Left lobe of liver (tissue), 2 donors: ENCODE measurements at regions not wholly inside any gene's neighbourhood (a gene's known extent, or its start where the extent isn't known, plus 50 kb on each side); places are given as distances from the start of the nearest gene placed in this dataset.

Source experiments
- ATAC-seq: fragments of 200-7000 bp; cut with Tn5 transposase; one replicate; pipeline ENCODE4 v1.9.1; 2020; ENCODE audit warnings: mild to moderate bottlenecking, moderate library complexity
- DNase-seq: peaks from one replicate; pipeline ENCODE4 v3.0.0-alpha.2; 2020; ENCODE audit warnings: low spot score
- donor health status: DM: no; HTN: no; CAD: no; lungs with moderate emphysema.
- donor health status: DM: no; HTN: yes; CAD: no.

DNA sequence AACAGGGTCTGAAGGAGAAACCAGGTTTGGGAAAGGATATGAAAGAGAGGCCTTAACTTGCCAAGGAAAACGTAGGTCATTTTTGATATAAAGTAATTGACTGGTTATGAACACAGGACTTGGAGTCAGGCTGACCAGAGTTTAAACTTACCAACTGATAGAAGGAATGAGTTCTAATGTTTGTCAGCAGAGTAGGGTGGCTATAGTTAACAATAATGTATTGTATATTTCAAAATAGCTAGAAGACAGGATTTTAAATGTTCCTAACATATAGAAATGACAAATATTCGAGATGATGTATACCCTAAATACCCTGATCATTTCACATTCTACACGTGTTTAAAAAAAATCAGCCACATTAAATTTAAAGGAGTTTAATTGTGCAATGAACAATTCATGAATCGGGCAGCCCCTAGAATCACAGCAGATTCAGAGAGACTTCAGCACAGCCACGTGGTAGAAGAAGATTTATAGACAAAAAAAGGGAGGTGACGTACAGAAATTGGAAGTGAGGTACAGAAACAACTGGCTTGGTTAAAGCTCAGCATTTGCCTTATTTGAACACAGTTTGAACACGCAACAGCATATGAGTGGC is 52.5 kb upstream of the PLEKHG7 start:
- no peak for ATAC-seq
- DNase-seq: no peak

DNA sequence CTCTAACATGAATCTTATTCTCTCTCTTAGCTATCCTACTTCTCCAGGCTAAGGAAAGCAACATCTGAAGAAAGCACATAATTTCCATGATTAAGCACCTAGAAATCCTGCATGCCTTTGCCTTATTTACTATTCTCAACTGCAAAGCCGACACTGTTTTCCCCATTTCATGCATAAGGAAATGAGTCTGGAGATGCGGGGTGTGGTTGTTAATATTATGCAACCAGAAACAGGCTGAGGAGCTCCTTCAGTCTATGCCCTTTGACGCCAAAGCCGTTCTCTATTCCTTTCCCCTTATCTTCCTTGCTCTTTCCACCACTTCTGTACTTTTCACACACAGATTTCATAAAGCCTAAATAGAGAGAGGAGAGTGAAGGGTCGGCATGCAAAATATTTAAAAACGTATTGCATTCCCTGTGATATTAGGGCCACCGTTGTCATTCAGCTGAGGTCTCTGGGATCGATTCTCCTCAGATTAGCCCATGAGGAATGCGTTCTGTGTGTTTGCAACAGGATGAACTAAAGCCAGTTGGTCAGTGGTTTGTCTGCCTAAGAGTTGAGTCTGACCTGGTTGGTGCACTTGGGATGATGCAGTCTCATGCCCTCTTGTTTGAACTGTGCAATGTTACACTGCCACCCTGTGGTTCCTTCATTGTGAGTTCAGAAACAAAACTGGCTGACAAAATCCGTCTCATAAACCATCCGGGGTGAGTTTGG is 53.1 kb upstream of the PLEKHG7 start:
- DNase-seq (peak; percentile 56), ATAC-seq (peak; percentile 100)

GRCh38 chr12:92648242-92649031 is 54.4 kb upstream of the PLEKHG7 start:
- no peak for ATAC-seq
- DNase-seq: no peak

DNA sequence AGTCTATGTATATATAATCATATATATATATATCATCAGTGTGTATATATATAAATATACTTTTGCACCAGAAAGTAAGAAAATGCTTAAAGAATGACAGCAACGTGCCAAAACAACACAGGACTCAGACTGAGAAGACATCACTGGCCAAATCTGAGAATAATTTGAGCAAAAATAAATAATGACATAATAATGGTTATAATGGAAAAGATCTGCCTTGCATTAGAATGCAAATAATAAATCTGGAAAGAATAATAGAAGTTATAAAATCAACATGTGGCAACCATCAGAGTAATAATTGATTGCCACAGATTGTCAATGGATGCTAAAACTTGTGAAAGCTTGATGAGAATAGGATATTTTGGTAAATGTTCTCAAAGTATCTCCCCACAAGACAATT is 61.5 kb upstream of the PLEKHG7 start:
- DNase-seq: no peak
- ATAC-seq: no peak

- no peak for ATAC-seq
- no peak for DNase-seq
Measured at GRCh38 chr12:92640691-92641090, 62.1 kb upstream of the PLEKHG7 start.

- ATAC-seq (no peak), DNase-seq (no peak)
Measured at GRCh38 chr12:92639017-92639416, 63.8 kb upstream of the PLEKHG7 start.

DNA sequence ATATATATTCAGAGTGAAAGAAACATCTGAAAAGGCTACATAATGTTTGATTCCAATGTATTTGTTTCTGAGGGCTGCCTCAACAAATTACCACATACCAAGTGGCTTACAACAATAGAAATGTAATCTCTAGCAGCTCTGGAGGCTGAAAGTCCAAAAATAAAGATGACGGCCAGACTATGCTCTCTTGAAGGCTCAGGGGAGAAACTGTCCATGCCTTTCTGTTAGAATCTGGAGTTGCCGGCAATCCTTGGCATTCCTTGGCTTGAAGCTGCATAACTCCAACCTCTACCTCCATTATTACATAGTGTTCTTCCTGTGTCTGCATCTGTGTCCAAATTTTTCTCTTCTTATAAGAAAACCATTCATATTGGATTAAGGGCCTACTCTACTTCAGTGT is 68.1 kb upstream of the PLEKHG7 start:
- ATAC-seq (no peak), DNase-seq (no peak)

GRCh38 chr12:92634202-92634601 is 68.6 kb upstream of the PLEKHG7 start:
- DNase-seq (no peak), ATAC-seq (no peak)

- ATAC-seq (no peak), DNase-seq (no peak)
Measured at GRCh38 chr12:92630968-92631367, 71.8 kb upstream of the PLEKHG7 start.

DNA sequence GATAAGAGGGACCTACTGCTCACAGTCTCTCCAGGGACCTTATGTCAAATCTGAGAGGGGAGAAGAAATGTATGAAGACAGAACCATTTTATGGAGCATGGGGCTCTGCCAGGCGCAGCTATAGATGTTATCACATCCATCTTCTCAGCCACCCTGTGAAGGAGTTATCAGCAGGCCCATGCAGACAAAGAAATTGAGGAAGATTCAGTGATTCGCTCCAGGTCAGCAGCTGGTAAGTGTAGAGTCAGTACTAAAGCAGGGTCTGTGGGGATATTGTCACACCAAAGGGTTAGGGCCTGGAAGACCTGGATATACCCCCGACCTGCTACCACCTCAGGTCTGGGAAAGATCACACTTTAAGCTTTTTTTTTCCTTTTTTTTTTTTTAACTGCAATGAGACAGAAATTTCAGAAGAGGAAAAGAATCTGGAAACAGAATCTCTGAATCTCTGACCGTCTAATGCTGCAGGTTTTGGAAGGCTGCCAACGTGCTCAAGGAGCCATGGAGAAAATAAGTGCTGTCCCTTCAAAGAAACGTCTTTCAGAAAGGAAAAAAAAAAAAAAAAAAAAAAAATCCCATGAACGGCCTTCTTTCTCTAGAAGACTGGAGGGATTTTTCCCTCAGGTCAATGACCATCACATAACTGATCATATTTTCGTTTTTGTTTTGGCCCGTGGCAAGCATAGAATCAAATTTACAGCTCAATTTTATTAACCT is 73.3 kb upstream of the PLEKHG7 start:
- DNase-seq: no peak
- no peak for ATAC-seq

DNA sequence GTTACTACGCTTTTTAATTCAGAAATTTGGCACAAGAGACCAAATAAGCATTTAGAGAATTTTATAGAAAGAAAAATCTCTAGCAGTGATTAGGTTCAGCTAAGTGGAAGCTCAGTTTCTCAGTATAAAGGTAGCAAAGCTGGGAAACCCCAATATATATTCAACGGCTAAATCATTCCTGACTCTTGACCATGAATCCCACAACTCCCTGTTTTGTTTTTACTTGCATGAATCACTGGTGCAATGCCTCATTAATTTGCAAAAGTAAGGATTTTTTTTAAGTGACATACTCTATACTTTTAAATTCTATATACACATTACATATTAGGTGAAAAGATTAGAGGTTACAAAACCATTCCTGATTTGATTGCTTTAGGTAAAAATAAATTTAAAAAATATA is 74.3 kb upstream of the PLEKHG7 start:
- no peak for ATAC-seq
- no peak for DNase-seq

GRCh38 chr12:92627511-92627910 is 75.3 kb upstream of the PLEKHG7 start:
- ATAC-seq (no peak), DNase-seq (no peak)

DNA sequence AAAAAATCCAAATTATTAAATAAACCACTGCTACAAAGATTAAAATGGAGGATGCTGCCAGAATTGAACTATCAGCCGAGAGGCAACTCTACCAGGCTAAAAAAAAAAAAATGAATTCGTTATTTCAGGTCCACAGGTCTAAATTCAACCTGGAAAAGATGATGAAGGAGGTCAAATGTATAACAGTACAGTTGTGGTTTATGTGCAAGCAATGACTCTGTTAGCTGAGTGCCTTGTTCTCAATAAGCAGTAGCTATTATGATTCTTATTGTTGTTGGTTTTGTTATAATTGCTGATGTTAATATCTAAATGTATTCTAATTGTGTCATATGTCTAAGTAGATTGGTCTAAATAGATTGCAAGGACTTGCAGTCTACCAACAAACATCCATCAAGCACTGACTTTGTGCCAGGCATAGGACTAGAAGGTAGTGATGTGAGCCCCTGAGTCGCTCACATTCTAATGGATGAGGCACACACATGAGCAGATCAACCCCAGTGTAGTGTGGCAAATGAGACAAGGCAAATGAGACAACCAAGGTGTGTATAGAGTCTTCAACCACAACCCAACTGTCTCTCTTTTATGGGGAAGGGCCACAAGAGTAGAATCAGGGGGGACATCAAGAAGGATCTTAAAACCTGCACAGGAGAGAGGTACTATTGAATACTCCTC is 77.0 kb upstream of the PLEKHG7 start:
- DNase-seq (no peak), ATAC-seq (no peak)

- ATAC-seq: no peak
- DNase-seq: no peak
Measured at GRCh38 chr12:92624236-92624635, 78.6 kb upstream of the PLEKHG7 start.

- DNase-seq (no peak), ATAC-seq (no peak)
Measured at GRCh38 chr12:92623386-92623785, 79.4 kb upstream of the PLEKHG7 start.

DNA sequence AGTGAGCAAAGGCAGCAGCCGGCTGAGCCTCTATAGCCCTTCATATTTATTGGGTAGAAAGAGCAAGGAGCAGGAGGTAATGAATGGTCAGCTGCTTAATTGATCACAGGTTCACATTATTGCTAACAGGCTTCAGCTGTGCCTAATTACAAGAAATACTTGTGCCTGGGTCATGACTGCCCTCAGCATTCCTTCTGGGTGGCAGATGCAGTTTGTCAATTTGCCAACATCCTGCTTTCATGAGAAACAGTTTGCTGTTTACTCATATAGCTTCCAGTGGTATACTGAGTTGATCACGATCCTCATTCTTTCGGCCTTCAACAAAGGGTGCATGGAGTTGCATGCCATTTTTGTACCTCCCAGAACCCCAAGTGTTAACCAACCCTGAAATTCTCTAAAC is 81.0 kb upstream of the PLEKHG7 start:
- ATAC-seq: no peak
- DNase-seq: no peak

DNA sequence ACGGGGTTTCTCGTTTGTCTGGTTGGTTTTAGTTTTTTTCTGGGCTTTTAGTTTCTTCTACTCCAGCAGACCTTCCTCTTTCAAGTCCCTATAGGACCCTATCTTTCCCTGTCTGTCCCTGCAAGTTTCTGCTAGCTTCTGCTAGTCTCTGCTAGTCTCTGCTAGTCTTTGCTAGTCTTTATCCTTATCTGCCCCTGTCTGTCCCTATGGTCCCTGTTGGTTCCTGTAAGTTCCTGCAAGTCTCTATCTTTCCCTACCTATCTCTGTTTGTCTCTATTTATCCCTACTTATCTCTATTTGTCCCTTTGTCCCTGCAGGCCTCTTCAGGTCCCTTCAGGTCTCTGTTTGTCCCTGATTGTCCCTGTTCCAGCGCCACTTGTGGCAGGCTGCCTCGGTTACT is 81.5 kb upstream of the PLEKHG7 start:
- DNase-seq (no peak), ATAC-seq (no peak)

DNA sequence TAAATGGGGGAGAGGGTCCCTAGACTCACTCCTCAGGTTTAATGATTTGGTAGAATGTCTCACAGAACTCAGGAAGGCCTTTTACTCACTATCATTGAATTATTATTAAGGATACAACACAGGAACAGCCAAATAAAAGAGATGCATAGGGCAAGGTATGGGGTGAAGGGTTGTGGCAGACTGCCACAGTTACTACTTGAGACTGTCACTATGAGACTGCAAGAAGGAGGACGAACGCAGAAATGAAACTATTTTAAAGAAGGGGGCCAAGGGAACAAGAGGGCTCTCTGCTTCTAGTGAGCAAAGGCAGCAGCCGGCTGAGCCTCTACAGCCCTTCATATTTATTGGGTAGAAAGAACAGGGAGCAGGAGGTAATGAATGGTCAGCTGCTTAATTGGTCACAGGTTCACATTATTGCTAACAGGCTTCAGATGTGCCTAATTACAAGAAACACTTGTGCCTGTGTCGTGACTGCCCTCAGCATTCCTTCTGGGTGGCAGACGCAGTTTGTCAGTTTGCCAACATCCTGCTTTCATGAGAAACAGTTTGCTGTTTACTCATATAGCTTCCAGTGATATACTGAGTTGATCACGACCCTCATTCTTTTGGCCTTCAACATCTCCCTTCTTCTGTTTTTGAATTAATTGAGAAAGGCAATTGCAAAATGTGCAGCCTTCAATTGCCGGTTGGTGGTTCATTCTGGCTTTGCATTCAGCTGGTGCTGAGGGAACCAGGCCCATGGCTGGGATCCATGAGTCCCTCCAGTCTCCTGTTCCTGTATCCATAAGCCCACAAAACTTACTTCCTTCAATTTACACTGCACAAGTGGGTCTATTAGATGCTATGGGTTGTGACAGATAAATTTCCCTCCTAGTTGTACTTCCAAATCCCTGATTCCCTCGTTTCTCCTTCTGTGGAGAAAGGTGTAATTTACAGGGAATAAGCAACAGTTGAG is 82.8 kb upstream of the PLEKHG7 start:
- DNase-seq (no peak), ATAC-seq (no peak)

DNA sequence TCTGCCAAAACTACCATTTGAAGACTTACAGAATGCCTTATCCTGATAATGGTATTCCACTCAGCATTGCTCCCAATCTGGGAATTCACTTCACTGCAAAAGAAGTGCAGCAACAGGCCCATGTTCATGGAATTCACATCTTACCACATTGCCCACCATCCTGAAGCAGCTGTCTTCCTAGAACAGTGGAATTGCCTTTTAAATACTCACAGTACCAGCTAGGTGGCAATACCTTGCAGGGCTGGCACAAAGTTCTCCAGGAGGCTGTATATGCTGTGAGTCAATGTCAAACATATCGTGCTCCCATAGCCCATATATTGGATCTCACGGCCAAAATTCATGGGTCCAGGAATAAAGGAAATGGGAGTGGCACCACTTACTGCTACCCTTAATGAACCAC is 83.8 kb upstream of the PLEKHG7 start:
- DNase-seq (no peak), ATAC-seq (no peak)

GRCh38 chr12:92615703-92616102 is 87.1 kb upstream of the PLEKHG7 start:
- DNase-seq (no peak), ATAC-seq (no peak)
